ENCODE measurements at regions not wholly inside any gene's neighbourhood (a gene's known extent, or its start where the extent isn't known, plus 50 kb on each side); places are given as distances from the start of the nearest gene placed in this dataset.
A peak's percentile ranks its signal among the peaks of the same experiment; 100 is the strongest.
"Not testable (repeated sequence)": the region's sequence is repeated elsewhere in the genome, so short reads cannot be mapped to it uniquely, and the experiment has no call there.

DNA sequence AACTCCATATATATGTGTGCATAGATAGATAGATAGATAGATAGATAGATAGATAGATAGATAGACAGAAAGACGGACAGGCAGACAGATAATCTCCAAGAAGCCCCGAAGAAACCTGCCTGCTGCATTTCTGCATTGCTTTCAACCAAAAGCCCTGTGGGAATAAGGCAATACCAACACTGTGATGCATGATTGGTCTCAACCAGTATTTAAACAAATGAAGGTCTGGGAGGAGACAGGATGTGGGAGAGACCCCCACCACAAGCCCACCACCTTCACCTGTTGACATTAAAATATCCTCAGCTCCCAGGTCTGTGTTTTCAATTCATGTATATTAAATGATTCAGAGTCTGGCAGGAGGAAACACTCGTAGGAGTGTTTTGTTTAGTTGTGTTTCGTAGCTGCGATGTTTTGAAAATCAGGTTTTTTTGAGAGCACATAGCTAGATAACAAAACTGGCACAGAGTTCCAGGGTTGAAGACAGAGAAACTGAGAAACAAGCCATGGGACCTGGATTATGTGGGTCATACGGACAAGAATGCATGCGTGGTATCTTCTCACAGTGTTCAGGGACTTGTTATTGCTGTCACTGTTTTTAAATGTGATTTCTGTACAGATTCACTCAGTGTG lies 200.7 kb upstream of the AHR start:
- WGBS, 4 donors, result 58 to 71% (median 62%) methylated on average over 7 of the region's 7 CpGs
- intact Hi-C loops (cut with DNase I), result no loop called here
- no peaks in the 10 kb centered on the region for H3K36me3 ChIP-seq (replicated peaks in 1 of 2)
- H3K4me1 ChIP-seq (replicated peaks in 1 of 2), result peaks cover 0 to 6% of the 10 kb centered on the region in 2 donors
- H3K9me3 ChIP-seq (replicated peaks in 1 of 3), result no peaks in the 10 kb centered on the region
- H3K4me3 ChIP-seq, result no peak overlapping the region
- TF ChIP-seq POLR2A (IDR thresholded peaks at IDR 0.05), result no peak
- H3K27ac ChIP-seq, result peak overlapping the region in 2 of 5 donors; percentile 6 to 13
- H3K27me3 ChIP-seq, result no peaks in the 10 kb centered on the region
- no peak for DNase-seq

DNA sequence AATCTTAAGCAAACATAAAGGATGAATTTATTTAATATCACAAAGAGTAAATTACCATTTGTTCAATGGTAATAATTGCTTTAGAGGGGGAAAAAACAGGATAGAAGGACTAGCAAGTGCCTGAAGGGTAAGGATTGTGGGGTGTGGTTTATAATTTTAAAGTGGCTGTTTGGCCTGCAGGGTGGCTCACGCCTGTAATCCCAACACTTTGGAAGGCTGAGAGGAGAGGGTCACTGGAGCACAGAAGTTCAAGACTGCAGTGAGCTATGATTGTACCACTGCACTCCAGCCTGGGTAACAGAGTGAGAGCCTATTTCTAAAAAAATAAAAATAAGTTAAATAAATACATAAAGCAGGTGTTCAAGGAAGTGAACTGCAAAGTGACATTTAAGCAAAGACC lies 199.9 kb upstream of the AHR start:
- intact Hi-C loops (cut with DNase I), result no loop called here
- no peaks in the 10 kb centered on the region for H3K36me3 ChIP-seq (replicated peaks in 1 of 2)
- H3K27ac ChIP-seq, result peak overlapping the region in 2 of 5 donors; percentile 55 to 80
- TF ChIP-seq, protein P1, sequence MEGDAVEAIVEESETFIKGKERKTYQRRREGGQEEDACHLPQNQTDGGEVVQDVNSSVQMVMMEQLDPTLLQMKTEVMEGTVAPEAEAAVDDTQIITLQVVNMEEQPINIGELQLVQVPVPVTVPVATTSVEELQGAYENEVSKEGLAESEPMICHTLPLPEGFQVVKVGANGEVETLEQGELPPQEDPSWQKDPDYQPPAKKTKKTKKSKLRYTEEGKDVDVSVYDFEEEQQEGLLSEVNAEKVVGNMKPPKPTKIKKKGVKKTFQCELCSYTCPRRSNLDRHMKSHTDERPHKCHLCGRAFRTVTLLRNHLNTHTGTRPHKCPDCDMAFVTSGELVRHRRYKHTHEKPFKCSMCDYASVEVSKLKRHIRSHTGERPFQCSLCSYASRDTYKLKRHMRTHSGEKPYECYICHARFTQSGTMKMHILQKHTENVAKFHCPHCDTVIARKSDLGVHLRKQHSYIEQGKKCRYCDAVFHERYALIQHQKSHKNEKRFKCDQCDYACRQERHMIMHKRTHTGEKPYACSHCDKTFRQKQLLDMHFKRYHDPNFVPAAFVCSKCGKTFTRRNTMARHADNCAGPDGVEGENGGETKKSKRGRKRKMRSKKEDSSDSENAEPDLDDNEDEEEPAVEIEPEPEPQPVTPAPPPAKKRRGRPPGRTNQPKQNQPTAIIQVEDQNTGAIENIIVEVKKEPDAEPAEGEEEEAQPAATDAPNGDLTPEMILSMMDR (IDR thresholded peaks at IDR 0.05), result no peak
- no peak for TF ChIP-seq POLR2A (IDR thresholded peaks at IDR 0.05)
- H3K4me1 ChIP-seq (replicated peaks in 1 of 2), result peaks cover 0 to 6% of the 10 kb centered on the region in 2 donors
- no peak overlapping the region for H3K4me3 ChIP-seq
- no peak for DNase-seq
- 88 to 100% (median 91%) methylated on average over 1 of the region's 1 CpG for WGBS, 4 donors
- no peaks in the 10 kb centered on the region for H3K27me3 ChIP-seq
- H3K9me3 ChIP-seq (replicated peaks in 1 of 3), result no peaks in the 10 kb centered on the region

DNA sequence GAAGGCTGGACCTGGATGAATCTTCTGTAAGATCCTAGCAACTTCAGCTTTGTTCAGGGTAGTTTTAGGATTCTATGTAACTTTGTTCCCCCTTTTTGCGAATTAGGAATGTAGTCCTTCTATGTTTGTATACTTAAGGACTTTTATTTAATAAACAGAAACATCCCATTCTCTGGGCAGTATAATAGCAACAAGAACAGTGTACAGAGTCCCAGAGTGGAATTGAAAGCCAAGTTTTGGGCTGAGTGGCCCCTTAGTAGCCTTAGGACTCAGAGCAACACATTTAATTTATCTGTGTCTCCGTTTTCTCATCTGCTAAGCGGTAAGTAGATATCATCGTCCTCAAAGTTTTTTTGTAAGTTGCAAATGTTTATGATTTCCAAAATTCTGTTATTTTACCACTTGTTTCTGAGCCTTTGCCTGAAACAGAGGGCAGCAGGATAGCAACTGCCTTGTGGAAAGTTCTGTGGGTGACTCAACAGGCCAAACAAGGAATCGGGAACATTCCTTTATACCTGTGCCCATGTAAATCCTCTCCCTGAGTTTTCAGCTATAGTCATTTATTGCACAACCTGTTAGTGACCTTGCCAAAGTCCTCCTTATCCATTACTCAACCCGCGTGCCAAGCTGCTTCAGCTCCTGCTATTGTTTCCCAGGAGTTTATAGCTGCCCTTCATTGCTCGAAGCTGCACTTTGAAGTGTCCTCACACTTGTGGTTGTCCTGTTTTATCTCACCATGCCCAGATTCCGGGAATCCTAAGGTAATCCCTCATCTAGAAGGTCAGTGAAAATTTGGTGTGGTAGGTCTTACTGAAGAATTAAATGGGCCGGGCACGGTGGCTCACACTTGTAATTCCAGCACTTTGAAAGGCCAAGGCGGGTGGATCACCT lies 199.1 kb upstream of the AHR start:
- no peaks in the 10 kb centered on the region for H3K9me3 ChIP-seq (replicated peaks in 1 of 3)
- H3K4me3 ChIP-seq, result no peak overlapping the region
- TF ChIP-seq POLR2A (IDR thresholded peaks at IDR 0.05), result peak in 1 of 2 donors; percentile 21
- TF ChIP-seq, protein P1 (IDR thresholded peaks at IDR 0.05), result no peak
- peak; percentile 68 to 92 (median 88) for DNase-seq
- H3K36me3 ChIP-seq (replicated peaks in 1 of 2), result no peaks in the 10 kb centered on the region
- peaks cover 0 to 6% of the 10 kb centered on the region in 2 donors for H3K4me1 ChIP-seq (replicated peaks in 1 of 2)
- 53 to 66% (median 54%) methylated on average over 10 to 12 of the region's 12 CpGs for WGBS, 4 donors
- peak overlapping the region; percentile 40 to 80 (median 60) for H3K27ac ChIP-seq
- no peaks in the 10 kb centered on the region for H3K27me3 ChIP-seq
- intact Hi-C loops (cut with DNase I), result no loop called here

DNA sequence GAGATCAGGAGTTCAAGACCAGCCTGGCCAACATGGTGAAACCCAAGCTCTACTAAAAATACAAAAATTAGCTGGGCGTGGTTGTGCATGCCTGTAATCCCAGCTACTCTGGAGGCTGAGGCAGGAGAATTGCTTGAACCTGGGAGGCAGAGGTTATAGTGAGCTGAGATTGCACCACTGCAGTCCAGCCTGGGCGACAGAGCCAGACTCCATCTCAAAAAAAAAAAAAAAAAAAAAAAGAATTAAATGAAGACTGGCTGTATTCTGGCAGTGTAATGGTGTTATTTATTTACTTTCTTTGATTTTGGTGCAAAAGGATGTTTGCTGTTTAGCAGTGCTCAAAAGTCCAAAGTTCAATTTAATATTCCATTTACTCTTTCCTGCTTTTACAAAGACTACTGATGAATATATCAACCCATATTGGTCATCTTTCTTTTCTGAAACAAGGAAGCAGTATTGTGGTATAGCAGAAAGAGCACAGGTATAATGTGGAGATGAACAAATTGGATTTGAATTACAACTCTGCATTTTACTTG lies 198.4 kb upstream of the AHR start:
- H3K4me3 ChIP-seq; H3K36me3 ChIP-seq (replicated peaks in 1 of 2); H3K27me3 ChIP-seq; DNase-seq; H3K4me1 ChIP-seq (replicated peaks in 1 of 2); intact Hi-C loops (cut with DNase I); H3K9me3 ChIP-seq (replicated peaks in 1 of 3): not testable (repeated sequence)
- H3K27ac ChIP-seq, result peak overlapping the region in 4 of 5 donors; percentile 51 to 80 (median 67)
- WGBS, 4 donors, result 87 to 96% (median 93%) methylated on average over 2 of the region's 2 CpGs

DNA sequence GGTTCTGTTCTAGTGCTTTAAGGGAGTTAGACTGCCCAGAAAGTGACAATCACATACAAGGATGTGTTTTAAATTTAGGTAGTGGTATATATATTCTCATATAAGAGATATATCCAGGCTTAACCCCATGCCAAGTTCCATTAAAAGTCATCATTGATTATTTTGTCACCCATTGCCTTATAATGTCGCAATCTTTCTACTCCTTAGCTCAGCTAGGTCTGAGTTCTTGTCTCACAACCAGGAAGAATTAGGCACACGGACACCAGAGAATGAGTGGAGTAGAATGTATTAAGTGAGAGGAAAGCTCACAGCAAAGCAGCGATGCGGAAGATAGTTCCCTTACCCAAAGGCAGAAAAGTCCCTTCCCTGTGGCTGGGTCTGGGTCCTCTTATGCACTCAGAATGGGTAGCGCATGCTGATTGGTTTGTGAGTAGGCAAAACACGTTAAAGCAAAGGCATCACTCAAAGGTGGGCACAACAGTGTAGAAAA lies 197.2 kb upstream of the AHR start:
- H3K4me3 ChIP-seq, result no peak overlapping the region
- intact Hi-C loops (cut with DNase I), result no loop called here
- H3K27me3 ChIP-seq, result no peaks in the 10 kb centered on the region
- no peak for TF ChIP-seq POLR2A (IDR thresholded peaks at IDR 0.05)
- TF ChIP-seq, protein P1 (IDR thresholded peaks at IDR 0.05), result no peak
- H3K9me3 ChIP-seq (replicated peaks in 1 of 3), result peaks cover 0 to 5% (median 0%) of the 10 kb centered on the region in 3 donors
- WGBS, 4 donors, result 94 to 96% (median 94%) methylated on average over 6 of the region's 6 CpGs
- peaks cover 0 to 6% of the 10 kb centered on the region in 2 donors for H3K4me1 ChIP-seq (replicated peaks in 1 of 2)
- H3K36me3 ChIP-seq (replicated peaks in 1 of 2), result no peaks in the 10 kb centered on the region
- DNase-seq, result no peak
- no peak overlapping the region for H3K27ac ChIP-seq

Data from adrenal gland (tissue), 9 donors.